H1 (cell line): ENCODE measurements at regions not wholly inside any gene's neighbourhood (a gene's known extent, or its start where the extent isn't known, plus 50 kb on each side); places are given as distances from the start of the nearest gene placed in this dataset.

ENCODE experiments used
- RNF2 ChIP-seq: fragments of 200-900, 300-1000 bp; sonication (generic); IDR thresholded peaks from 2 replicates; pipeline ENCODE4 v1.7.1; 2016; ENCODE audit warnings: borderline replicate concordance, low read depth, mild to moderate bottlenecking, antibody characterized with exemption, low read length; ENCODE audit not compliant: poor library complexity, severe bottlenecking; ENCODE audit errors: missing control alignments
- TF ChIP-seq, protein P1 (sequence below): IDR thresholded peaks from 2 replicates; pipeline ENCODE4 v1.6.1; 2012; ENCODE audit warnings: low read length, inconsistent platforms

DNA sequence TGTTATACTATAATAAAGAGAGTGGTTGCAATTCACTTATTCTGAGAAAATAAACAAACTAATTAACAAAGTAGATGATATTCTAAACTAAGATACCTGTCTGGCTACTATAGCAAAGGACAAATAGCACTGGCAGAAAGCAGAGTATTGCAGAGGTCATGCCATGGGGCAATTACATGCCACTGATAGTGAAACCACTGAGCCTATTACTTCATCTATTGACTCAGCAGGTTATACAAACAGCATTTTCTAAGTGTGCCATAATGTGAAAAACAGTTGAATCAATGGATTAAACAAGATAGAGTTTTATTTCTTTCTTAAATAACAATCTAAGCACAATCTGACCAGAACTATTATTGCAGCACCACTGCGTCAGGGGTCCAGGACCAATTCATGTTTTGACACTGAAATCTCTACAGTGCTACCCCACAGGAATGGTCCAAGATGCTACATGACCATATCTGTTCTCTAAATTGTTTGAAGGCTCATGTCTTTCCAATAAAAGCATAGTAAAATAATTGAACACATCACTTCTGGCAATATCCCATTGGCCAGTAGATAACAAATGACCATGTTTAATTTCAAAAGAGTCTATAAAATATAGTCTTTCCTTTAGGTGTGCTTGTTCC lies 389.5 kb upstream of the GRID2 start (continued):
- TF ChIP-seq, protein P1, sequence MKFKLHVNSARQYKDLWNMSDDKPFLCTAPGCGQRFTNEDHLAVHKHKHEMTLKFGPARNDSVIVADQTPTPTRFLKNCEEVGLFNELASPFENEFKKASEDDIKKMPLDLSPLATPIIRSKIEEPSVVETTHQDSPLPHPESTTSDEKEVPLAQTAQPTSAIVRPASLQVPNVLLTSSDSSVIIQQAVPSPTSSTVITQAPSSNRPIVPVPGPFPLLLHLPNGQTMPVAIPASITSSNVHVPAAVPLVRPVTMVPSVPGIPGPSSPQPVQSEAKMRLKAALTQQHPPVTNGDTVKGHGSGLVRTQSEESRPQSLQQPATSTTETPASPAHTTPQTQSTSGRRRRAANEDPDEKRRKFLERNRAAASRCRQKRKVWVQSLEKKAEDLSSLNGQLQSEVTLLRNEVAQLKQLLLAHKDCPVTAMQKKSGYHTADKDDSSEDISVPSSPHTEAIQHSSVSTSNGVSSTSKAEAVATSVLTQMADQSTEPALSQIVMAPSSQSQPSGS: no peak
- no peak for TF ChIP-seq RNF2
